HCT116 (cell line): ENCODE measurements at regions not wholly inside any gene's neighbourhood (a gene's known extent, or its start where the extent isn't known, plus 50 kb on each side); places are given as distances from the start of the nearest gene placed in this dataset.

ENCODE experiments used
- EZH2 ChIP-seq: fragments of 200-600 bp; sonication (generic); IDR thresholded peaks from 2 replicates; pipeline ENCODE4 v1.6.1; 2017; ENCODE audit warnings: antibody characterized with exemption, mixed run types
- EZH2phosphoT487 ChIP-seq: fragments of 200-600 bp; IDR thresholded peaks from 2 replicates; pipeline ENCODE4 v1.6.1; 2018; ENCODE audit warnings: antibody characterized with exemption, borderline replicate concordance
- JUND ChIP-seq: IDR thresholded peaks from 2 replicates; pipeline ENCODE4 v1.6.1; 2012
- POLR2A ChIP-seq: IDR thresholded peaks from 2 replicates; pipeline ENCODE4 v1.7.0; 2011; ENCODE audit warnings: borderline replicate concordance; ENCODE audit not compliant: insufficient read depth, insufficient read length; ENCODE audit errors: extremely low read depth
- POLR2AphosphoS5 ChIP-seq: IDR thresholded peaks from 2 replicates; pipeline ENCODE4 v1.6.1; 2011; ENCODE audit warnings: mild to moderate bottlenecking, low read depth, low read length, moderate library complexity
- SIN3A ChIP-seq: IDR thresholded peaks from 2 replicates; pipeline ENCODE4 v1.6.1; 2012; ENCODE audit warnings: low read depth
- SP1 ChIP-seq: IDR thresholded peaks from 2 replicates; pipeline ENCODE4 v1.6.1; 2012; ENCODE audit warnings: low read depth
- ZFX ChIP-seq: fragments of 450-650 bp; IDR thresholded peaks from 2 replicates; pipeline ENCODE4 v1.6.1; 2017
- TF ChIP-seq, protein P1 (sequence below), 3 experiments: fragments of 200-600 bp in 1 of 3; sonication (generic) in 1 of 3; IDR thresholded peaks in 2 of 3; conservative IDR thresholded peaks in 1 of 3; 2 replicates each; pipeline ENCODE4 v1.5.1; 2012 to 2017; ENCODE audit warnings: low read depth in 2 of 3, low read length in 2 of 3, antibody characterized with exemption in 1 of 3, borderline replicate concordance in 1 of 3, control low read depth in 1 of 3, mild to moderate bottlenecking in 1 of 3, mixed read lengths in 1 of 3, mixed run types in 1 of 3, moderate library complexity in 1 of 3; ENCODE audit not compliant: insufficient read depth in 1 of 3
- TF ChIP-seq, protein P2 (sequence below): IDR thresholded peaks from 2 replicates; pipeline ENCODE4 v1.6.1; 2012

- TF ChIP-seq, protein P1, sequence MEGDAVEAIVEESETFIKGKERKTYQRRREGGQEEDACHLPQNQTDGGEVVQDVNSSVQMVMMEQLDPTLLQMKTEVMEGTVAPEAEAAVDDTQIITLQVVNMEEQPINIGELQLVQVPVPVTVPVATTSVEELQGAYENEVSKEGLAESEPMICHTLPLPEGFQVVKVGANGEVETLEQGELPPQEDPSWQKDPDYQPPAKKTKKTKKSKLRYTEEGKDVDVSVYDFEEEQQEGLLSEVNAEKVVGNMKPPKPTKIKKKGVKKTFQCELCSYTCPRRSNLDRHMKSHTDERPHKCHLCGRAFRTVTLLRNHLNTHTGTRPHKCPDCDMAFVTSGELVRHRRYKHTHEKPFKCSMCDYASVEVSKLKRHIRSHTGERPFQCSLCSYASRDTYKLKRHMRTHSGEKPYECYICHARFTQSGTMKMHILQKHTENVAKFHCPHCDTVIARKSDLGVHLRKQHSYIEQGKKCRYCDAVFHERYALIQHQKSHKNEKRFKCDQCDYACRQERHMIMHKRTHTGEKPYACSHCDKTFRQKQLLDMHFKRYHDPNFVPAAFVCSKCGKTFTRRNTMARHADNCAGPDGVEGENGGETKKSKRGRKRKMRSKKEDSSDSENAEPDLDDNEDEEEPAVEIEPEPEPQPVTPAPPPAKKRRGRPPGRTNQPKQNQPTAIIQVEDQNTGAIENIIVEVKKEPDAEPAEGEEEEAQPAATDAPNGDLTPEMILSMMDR (IDR thresholded peaks at IDR 0.05 in 2 of 3, conservative IDR thresholded peaks at IDR 0.05 in 1 of 3; ENCODE audit: borderline replicate concordance in 1 of 3, insufficient read depth in 1 of 3, low read depth in 2 of 3, low read length in 2 of 3): no peak
- no peak for TF ChIP-seq EZH2
- TF ChIP-seq SP1: no peak
- TF ChIP-seq SIN3A: no peak
- TF ChIP-seq JUND: no peak
- TF ChIP-seq EZH2phosphoT487: no peak
- no peak for TF ChIP-seq ZFX
- TF ChIP-seq, protein P2, sequence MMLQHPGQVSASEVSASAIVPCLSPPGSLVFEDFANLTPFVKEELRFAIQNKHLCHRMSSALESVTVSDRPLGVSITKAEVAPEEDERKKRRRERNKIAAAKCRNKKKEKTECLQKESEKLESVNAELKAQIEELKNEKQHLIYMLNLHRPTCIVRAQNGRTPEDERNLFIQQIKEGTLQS: no peak
- no peak for TF ChIP-seq POLR2A
- no peak for TF ChIP-seq POLR2AphosphoS5
These were observed 565.6 kb upstream of the AGTR1 start for GRCh38 chr3:148131990-148132638.
